Upper lobe of left lung (tissue), 6 donors: ENCODE measurements at regions not wholly inside any gene's neighbourhood (a gene's known extent, or its start where the extent isn't known, plus 50 kb on each side); places are given as distances from the start of the nearest gene placed in this dataset.

Source experiments
- ATAC-seq, 2 donors: fragments of 200-7000 bp; cut with Tn5 transposase; one replicate each; pipeline ENCODE4 v1.9.1; 2022; ENCODE audit warnings: mild to moderate bottlenecking in 2 of 2, moderate library complexity in 2 of 2; ENCODE audit not compliant: low FRiP score in 2 of 2
- DNase-seq, 2 donors: peaks; one replicate each; pipeline ENCODE4 v3.0.0-alpha.2; 2019 to 2020
- H3K27ac ChIP-seq, 4 donors: fragments of 200-600 bp; sonication (generic); one replicate each; pipeline ENCODE4 v1.5.1; 2016 to 2019
- H3K27me3 ChIP-seq, 4 donors: fragments of 200-600 bp; sonication (generic); one replicate each; pipeline ENCODE4 v1.5.1; 2017 to 2019
- H3K36me3 ChIP-seq, 4 donors: fragments of 200-600 bp; sonication (generic); one replicate each; pipeline ENCODE4 v1.5.1; 2016 to 2019
- H3K4me1 ChIP-seq, 4 donors: fragments of 200-600 bp; sonication (generic); one replicate each; pipeline ENCODE4 v1.5.1; 2018 to 2019
- H3K4me3 ChIP-seq, 4 donors: fragments of 200-600 bp; sonication (generic); one replicate each; pipeline ENCODE4 v1.5.1; 2017 to 2019; ENCODE audit warnings: mild to moderate bottlenecking in 2 of 4, moderate library complexity in 1 of 4
- H3K9me3 ChIP-seq, 4 donors: fragments of 200-600 bp; sonication (generic); one replicate each; pipeline ENCODE4 v1.5.1; 2018 to 2019
- EP300 ChIP-seq, 4 donors: sonication (generic); formaldehyde crosslinking; IDR thresholded peaks; one replicate each; pipeline ENCODE4 v1.5.1; 2017; ENCODE audit warnings: antibody characterized with exemption in 4 of 4, control low read depth in 2 of 4
- POLR2A ChIP-seq, 4 donors: fragments of 450-650 bp; IDR thresholded peaks; one replicate each; pipeline ENCODE4 v1.5.1; 2016 to 2017; ENCODE audit warnings: antibody characterized with exemption in 4 of 4, mild to moderate bottlenecking in 2 of 4
- POLR2AphosphoS5 ChIP-seq, 2 donors: sonication (generic); formaldehyde crosslinking; IDR thresholded peaks; one replicate each; pipeline ENCODE4 v1.5.1; 2017; ENCODE audit warnings: antibody characterized with exemption in 2 of 2
- WGBS, 2 donors: methylation state at CpG; one replicate each; pipeline ENCODE4 v1.1.5; 2017 to 2018; 5-methylcytosine and 5-hydroxymethylcytosine counted together
- TF ChIP-seq, protein P1 (sequence below), 6 experiments: fragments of 450-650 bp in 4 of 6; fragments of 200-600 bp in 2 of 6; sonication (generic) in 2 of 6; IDR thresholded peaks; one replicate each; pipeline ENCODE4 v1.5.1; 2016 to 2019; ENCODE audit warnings: antibody characterized with exemption in 6 of 6
- donor health status: DM: no; HTN: no; CAD: no; lungs with moderate emphysema.
- donor health status: DM: no; HTN: yes; CAD: no; lungs with severe emphysema.

DNA sequence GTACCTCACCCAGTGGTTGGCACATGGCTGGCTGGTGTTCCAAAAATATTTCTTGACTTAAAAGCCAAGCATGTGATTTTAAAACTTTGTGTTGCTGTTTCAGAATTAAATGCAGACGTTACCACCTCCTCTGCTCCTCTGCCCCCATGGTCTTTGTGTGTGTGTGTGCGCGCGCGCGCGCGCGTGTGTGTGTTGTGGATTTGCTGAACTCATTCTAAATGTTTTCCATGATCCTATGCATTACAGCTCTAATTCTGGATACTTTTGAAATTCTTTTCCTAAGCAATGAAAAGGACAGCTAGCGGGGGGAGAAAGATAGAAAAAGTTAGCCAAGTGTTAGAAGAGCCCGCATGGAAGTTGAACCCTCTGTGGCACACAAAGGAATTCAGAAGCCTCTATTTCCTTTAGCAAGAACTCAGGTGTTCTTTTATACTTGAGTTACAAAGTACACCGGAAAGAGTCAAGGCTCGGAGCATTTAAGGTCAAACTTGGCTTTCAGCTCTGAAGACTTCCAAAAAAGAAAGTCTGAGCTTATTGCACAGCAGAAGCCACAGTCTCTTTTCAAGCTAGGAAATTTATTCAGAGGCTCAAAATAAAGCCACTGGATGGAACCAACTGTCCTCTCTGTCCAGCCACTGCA, 350.5 kb upstream of the TBL1XR1 start:
- ATAC-seq (no peak), DNase-seq (peak in 1 of 2 donors; percentile 46)
- WGBS, 2 donors: 71 to 75% methylated on average over 13 of the region's 13 CpGs
- Histone ChIP-seq H3K9me3 (no peaks in the 10 kb centered on the region), H3K27ac (no peak overlapping the region), H3K4me3 (no peak overlapping the region), H3K4me1 (peaks cover 0 to 2% (median 0%) of the 10 kb centered on the region in 4 donors), H3K27me3 (no peaks in the 10 kb centered on the region), H3K36me3 (no peaks in the 10 kb centered on the region)
- TF ChIP-seq EP300 (IDR thresholded peaks at IDR 0.05): no peak
- TF ChIP-seq POLR2AphosphoS5 (IDR thresholded peaks at IDR 0.05): no peak
- no peak for TF ChIP-seq POLR2A (IDR thresholded peaks at IDR 0.05)
- TF ChIP-seq, protein P1, sequence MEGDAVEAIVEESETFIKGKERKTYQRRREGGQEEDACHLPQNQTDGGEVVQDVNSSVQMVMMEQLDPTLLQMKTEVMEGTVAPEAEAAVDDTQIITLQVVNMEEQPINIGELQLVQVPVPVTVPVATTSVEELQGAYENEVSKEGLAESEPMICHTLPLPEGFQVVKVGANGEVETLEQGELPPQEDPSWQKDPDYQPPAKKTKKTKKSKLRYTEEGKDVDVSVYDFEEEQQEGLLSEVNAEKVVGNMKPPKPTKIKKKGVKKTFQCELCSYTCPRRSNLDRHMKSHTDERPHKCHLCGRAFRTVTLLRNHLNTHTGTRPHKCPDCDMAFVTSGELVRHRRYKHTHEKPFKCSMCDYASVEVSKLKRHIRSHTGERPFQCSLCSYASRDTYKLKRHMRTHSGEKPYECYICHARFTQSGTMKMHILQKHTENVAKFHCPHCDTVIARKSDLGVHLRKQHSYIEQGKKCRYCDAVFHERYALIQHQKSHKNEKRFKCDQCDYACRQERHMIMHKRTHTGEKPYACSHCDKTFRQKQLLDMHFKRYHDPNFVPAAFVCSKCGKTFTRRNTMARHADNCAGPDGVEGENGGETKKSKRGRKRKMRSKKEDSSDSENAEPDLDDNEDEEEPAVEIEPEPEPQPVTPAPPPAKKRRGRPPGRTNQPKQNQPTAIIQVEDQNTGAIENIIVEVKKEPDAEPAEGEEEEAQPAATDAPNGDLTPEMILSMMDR (IDR thresholded peaks at IDR 0.05): no peak

DNA sequence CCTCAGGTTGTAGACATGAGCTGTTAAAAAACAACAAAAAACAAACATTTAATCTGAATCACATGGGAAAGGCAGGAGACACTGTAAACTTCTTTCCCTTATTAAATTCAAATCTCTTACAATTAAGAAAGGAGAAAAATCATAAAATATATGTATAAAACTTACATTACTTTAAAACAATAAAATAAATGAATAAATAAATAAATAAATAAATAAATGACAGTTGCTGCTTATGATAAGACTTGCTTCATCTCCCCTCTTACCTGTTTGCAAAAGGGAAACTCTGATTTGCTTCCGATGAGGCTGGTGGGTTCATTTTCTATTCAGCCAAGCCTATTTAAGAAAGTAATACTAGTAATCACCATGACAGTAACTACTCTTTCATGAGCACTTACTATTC, 353.4 kb upstream of the TBL1XR1 start:
- ATAC-seq: no peak
- 92 to 95% methylated on average over 1 of the region's 1 CpG for WGBS, 2 donors

DNA sequence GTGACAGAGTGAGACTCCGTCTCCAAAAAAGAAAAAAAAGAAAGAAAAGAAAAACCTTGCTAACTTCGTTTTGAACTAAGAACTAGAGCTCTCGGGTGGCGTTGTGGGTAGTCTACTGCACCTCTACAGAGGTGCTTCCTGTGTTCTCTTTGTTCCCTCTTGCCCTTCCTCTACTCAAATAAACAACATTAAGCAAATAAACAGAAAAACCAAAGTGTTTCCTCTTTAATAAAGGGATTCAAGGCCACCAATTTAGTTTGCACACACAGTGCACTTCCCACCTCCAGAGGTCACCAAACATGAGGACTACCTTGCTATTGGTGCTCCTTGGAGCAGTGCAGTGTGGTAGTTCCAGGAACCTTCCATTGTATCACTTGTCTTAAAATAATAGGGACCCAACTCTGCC, 354.2 kb upstream of the TBL1XR1 start:
- TF ChIP-seq POLR2AphosphoS5 (IDR thresholded peaks at IDR 0.05) (no peak), EP300 (IDR thresholded peaks at IDR 0.05) (no peak)
- TF ChIP-seq, protein P1 (IDR thresholded peaks at IDR 0.05): no peak
- Histone ChIP-seq H3K9me3 (no peaks in the 10 kb centered on the region), H3K36me3 (no peaks in the 10 kb centered on the region), H3K27ac (no peak overlapping the region), H3K4me3 (no peak overlapping the region), H3K27me3 (no peaks in the 10 kb centered on the region), H3K4me1 (peaks cover 2 to 11% (median 7%) of the 10 kb centered on the region in 4 donors)
- ATAC-seq (no peak), DNase-seq (no peak)
- WGBS, 2 donors: 60 to 70% methylated on average over 4 of the region's 4 CpGs

More for the DNA sequence above, 353.4 kb upstream of the TBL1XR1 start:
- H3K36me3 ChIP-seq: no peaks in the 10 kb centered on the region
- H3K4me1 ChIP-seq: peaks cover 2 to 11% (median 7%) of the 10 kb centered on the region in 4 donors
- no peak for DNase-seq
- H3K27ac ChIP-seq: no peak overlapping the region
- no peak overlapping the region for H3K4me3 ChIP-seq
- no peaks in the 10 kb centered on the region for H3K9me3 ChIP-seq
- no peak for TF ChIP-seq POLR2AphosphoS5 (IDR thresholded peaks at IDR 0.05)
- TF ChIP-seq EP300 (IDR thresholded peaks at IDR 0.05): no peak
- TF ChIP-seq, protein P1 (IDR thresholded peaks at IDR 0.05): no peak
- TF ChIP-seq POLR2A (IDR thresholded peaks at IDR 0.05): no peak
- H3K27me3 ChIP-seq: no peaks in the 10 kb centered on the region

DNA sequence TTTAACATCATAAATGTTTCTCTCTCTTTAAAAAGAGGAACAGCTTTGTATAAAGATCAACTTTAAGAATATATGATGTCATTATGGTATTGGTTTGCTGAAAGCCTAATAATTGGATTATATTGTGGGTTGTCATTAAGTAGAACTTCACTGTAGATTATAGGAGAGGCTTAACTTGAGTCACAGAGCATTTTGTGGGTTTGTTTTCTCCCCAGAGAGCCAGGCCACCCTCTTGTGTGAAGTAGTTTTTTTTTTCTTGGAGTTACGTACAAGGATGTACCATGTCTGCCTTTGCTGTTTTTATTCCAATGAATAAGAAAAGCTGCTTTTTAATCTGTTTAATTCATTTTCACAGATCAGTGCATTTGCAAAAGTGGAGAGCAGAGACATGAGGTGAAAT, 354.8 kb upstream of the TBL1XR1 start:
- ATAC-seq: no peak
- H3K27me3 ChIP-seq: no peaks in the 10 kb centered on the region
- H3K27ac ChIP-seq: no peak overlapping the region
- TF ChIP-seq POLR2A (IDR thresholded peaks at IDR 0.05) (no peak), EP300 (IDR thresholded peaks at IDR 0.05) (no peak), POLR2AphosphoS5 (IDR thresholded peaks at IDR 0.05) (no peak)
- TF ChIP-seq, protein P1 (IDR thresholded peaks at IDR 0.05): no peak
- H3K4me3 ChIP-seq: no peak overlapping the region
- WGBS, 2 donors: 89 to 93% methylated on average over 1 of the region's 1 CpG
- no peak for DNase-seq
- no peaks in the 10 kb centered on the region for H3K36me3 ChIP-seq
- peaks cover 2 to 11% (median 7%) of the 10 kb centered on the region in 4 donors for H3K4me1 ChIP-seq
- no peaks in the 10 kb centered on the region for H3K9me3 ChIP-seq

DNA sequence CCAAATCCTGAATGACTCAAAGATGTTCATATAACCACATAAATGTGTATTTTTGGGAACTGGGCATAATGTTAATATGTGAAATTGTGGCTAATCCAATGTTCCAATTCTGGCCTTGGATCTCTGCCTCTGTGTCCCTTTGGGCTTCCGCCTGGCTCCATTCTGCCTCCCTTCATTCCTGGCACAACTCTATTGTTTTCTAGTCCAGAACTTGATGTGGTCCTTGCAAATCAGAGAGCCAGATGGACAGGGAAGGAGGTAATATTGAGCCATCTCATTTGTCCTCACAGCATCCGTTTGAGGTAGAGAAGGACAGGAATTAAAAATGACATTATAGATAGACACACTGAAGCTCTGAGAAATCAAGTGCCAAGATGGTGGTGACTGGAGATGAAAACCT, 355.7 kb upstream of the TBL1XR1 start:
- no peak overlapping the region for H3K27ac ChIP-seq
- peaks cover 2 to 11% (median 7%) of the 10 kb centered on the region in 4 donors for H3K4me1 ChIP-seq
- H3K36me3 ChIP-seq: no peaks in the 10 kb centered on the region
- no peaks in the 10 kb centered on the region for H3K9me3 ChIP-seq
- ATAC-seq (no peak), DNase-seq (no peak)
- no peak for TF ChIP-seq POLR2A (IDR thresholded peaks at IDR 0.05)
- TF ChIP-seq EP300 (IDR thresholded peaks at IDR 0.05): no peak
- TF ChIP-seq, protein P1 (IDR thresholded peaks at IDR 0.05): no peak
- no peak for TF ChIP-seq POLR2AphosphoS5 (IDR thresholded peaks at IDR 0.05)
- H3K27me3 ChIP-seq: no peaks in the 10 kb centered on the region
- 81 to 86% methylated on average over 2 of the region's 2 CpGs for WGBS, 2 donors
- no peak overlapping the region for H3K4me3 ChIP-seq
